Endothelial cell of umbilical vein (primary cell): ENCODE measurements at regions not wholly inside any gene's neighbourhood (a gene's known extent, or its start where the extent isn't known, plus 50 kb on each side); places are given as distances from the start of the nearest gene placed in this dataset.

Experiments used
- POLR2A ChIP-seq: IDR thresholded peaks from 2 replicates; pipeline ENCODE4 v1.6.1; 2012; ENCODE audit warnings: low read depth, mild to moderate bottlenecking, control low read depth, low read length
- TF ChIP-seq, protein P1 (sequence below), 2 donors: IDR thresholded peaks; 1 replicate in 1 of 2; 2 replicates in 1 of 2; pipeline ENCODE4 v1.5.1; 2011; ENCODE audit warnings: low read length in 2 of 2, mild to moderate bottlenecking in 2 of 2, moderate library complexity in 2 of 2, control low read depth in 1 of 2, inconsistent platforms in 1 of 2, low read depth in 1 of 2; ENCODE audit not compliant: insufficient read depth in 1 of 2; ENCODE audit errors: extremely low read depth in 1 of 2

DNA sequence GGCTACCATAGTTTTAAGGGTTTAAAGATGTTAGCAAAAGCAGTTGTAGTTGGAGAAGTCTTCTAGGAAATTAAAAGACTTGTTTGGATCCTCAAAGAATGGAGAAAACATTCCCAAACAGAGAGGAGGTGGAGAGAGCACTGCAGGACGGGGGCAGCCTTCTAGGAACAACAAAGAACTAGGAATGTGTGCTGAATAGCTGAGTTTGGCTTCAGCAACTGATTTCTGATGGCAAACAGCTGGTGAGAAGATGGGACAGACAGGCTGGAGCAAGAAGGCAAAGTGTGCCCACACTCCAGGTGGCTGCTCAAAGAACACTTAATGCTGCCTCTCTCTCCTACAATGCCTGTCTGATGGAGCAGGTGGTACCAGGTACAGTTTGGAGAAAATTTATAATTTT, 1331.1 kb downstream of the ADGRL3 start:
- TF ChIP-seq, protein P1, sequence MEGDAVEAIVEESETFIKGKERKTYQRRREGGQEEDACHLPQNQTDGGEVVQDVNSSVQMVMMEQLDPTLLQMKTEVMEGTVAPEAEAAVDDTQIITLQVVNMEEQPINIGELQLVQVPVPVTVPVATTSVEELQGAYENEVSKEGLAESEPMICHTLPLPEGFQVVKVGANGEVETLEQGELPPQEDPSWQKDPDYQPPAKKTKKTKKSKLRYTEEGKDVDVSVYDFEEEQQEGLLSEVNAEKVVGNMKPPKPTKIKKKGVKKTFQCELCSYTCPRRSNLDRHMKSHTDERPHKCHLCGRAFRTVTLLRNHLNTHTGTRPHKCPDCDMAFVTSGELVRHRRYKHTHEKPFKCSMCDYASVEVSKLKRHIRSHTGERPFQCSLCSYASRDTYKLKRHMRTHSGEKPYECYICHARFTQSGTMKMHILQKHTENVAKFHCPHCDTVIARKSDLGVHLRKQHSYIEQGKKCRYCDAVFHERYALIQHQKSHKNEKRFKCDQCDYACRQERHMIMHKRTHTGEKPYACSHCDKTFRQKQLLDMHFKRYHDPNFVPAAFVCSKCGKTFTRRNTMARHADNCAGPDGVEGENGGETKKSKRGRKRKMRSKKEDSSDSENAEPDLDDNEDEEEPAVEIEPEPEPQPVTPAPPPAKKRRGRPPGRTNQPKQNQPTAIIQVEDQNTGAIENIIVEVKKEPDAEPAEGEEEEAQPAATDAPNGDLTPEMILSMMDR (IDR thresholded peaks at IDR 0.05; ENCODE audit: extremely low read depth in 1 of 2, insufficient read depth in 1 of 2, low read depth in 1 of 2, low read length in 2 of 2) = no peak
- TF ChIP-seq POLR2A = no peak
